Cardiac fibroblast (primary cell): ENCODE measurements at regions not wholly inside any gene's neighbourhood (a gene's known extent, or its start where the extent isn't known, plus 50 kb on each side); places are given as distances from the start of the nearest gene placed in this dataset.

Experiments used
- DNase-seq, 2 donors: peaks; one replicate each; pipeline versions ENCODE4 v3.0.0 to v3.0.0-alpha.2; 2010; ENCODE audit warnings: low read depth in 2 of 2
- H3K4me3 ChIP-seq, 2 donors: replicated peaks in 1 of 2; 1 replicate in 1 of 2; 2 replicates in 1 of 2; pipeline ENCODE4 v1.5.1; 2011; ENCODE audit warnings: low read depth in 2 of 2, low read length in 2 of 2, mild to moderate bottlenecking in 2 of 2, moderate library complexity in 1 of 2
- TF ChIP-seq, protein P1 (sequence below): IDR thresholded peaks from one replicate; pipeline ENCODE4 v1.5.1; 2011; ENCODE audit warnings: low read depth, mild to moderate bottlenecking, low read length, inconsistent platforms

DNA sequence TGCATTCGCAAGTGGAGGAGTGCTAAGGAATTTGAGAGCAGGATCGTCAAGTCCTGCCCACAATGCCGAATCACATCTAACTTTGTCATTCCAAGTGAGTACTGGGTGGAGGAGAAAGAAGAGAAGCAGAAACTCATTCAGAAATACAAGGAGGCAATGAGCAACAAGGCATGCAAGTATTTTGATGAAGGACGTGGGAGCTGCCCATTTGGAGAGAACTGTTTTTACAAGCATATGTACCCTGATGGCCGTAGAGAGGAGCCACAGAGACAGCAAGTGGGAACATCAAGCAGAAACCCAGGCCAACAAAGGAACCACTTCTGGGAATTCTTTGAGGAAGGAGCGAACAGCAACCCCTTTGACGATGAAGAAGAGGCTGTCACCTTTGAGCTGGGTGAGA lies 100.2 kb upstream of the MED14 start:
- DNase-seq, result no peak
- no peak overlapping the region for H3K4me3 ChIP-seq
- TF ChIP-seq, protein P1, sequence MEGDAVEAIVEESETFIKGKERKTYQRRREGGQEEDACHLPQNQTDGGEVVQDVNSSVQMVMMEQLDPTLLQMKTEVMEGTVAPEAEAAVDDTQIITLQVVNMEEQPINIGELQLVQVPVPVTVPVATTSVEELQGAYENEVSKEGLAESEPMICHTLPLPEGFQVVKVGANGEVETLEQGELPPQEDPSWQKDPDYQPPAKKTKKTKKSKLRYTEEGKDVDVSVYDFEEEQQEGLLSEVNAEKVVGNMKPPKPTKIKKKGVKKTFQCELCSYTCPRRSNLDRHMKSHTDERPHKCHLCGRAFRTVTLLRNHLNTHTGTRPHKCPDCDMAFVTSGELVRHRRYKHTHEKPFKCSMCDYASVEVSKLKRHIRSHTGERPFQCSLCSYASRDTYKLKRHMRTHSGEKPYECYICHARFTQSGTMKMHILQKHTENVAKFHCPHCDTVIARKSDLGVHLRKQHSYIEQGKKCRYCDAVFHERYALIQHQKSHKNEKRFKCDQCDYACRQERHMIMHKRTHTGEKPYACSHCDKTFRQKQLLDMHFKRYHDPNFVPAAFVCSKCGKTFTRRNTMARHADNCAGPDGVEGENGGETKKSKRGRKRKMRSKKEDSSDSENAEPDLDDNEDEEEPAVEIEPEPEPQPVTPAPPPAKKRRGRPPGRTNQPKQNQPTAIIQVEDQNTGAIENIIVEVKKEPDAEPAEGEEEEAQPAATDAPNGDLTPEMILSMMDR, result no peak

DNA sequence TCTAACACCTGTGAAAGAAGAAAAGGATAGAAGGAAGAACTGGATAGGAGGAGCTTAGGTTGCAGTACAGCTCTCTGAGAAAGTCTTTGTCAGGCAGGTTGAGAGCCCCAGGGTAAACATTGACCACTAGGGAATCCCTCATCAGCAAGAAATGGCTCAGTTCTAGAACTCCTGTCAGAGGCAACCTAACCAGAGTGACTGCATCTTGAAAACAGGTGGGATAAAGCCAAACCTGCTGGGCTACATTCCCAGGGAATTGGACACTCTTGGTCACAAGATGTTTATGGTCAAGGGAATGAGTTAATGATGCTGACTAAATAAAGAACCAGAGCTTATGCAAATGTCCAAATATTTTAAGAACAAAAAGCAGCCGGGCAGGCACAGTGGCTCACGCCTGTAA lies 108.3 kb upstream of the MED14 start:
- no peak for DNase-seq
- TF ChIP-seq, protein P1, result no peak
- no peak overlapping the region for H3K4me3 ChIP-seq

GRCh38 chrX:40844471-40844870 lies 109.1 kb upstream of the MED14 start:
- TF ChIP-seq, protein P1, result no peak

DNA sequence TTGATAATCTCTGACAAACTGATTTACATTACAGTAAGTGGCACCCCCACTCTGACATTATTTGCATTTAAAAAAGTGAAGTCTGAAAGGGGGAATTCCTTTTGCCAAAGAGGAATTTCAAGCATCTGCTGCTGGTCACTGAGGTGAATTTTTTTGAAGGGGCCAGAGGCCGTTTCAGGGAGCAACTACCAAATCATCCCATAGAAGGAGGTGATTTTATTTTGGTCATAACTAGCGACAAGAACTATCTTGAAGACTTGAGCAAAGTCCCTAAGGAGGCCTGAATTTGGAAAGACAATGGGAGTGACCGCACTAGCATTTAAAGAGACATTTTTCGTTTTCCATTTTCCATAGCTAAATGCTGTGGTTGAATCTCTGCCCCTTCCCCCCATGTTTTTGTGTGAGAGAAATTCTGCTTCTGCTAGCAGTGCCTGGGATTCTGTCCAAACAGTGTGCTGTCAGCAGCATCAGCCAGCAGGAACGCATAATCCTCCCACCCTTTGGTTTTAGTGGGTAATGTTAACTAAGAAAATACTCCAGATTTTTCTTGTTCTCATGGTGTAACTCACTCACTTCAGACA lies 110.1 kb upstream of the MED14 start:
- no peak overlapping the region for H3K4me3 ChIP-seq
- DNase-seq, result peak; percentile 92 to 93
- TF ChIP-seq, protein P1, result no peak

More at GRCh38 chrX:40844471-40844870, 109.1 kb upstream of the MED14 start:
- H3K4me3 ChIP-seq, result no peak overlapping the region
- DNase-seq, result peak in 1 of 2 donors; percentile 19

GRCh38 chrX:40849906-40850823 lies 114.8 kb upstream of the MED14 start:
- peak in 1 of 2 donors; percentile 7 for DNase-seq
- TF ChIP-seq, protein P1, result no peak
- H3K4me3 ChIP-seq, result no peak overlapping the region

- H3K4me3 ChIP-seq, result no peak overlapping the region
- TF ChIP-seq, protein P1, result no peak
- no peak for DNase-seq
These were observed 117.2 kb upstream of the MED14 start for GRCh38 chrX:40852586-40852985.
